ENCODE measurements at regions not wholly inside any gene's neighbourhood (a gene's known extent, or its start where the extent isn't known, plus 50 kb on each side); places are given as distances from the start of the nearest gene placed in this dataset.
"Not testable (repeated sequence)": the region's sequence is repeated elsewhere in the genome, so short reads cannot be mapped to it uniquely, and the experiment has no call there.

DNA sequence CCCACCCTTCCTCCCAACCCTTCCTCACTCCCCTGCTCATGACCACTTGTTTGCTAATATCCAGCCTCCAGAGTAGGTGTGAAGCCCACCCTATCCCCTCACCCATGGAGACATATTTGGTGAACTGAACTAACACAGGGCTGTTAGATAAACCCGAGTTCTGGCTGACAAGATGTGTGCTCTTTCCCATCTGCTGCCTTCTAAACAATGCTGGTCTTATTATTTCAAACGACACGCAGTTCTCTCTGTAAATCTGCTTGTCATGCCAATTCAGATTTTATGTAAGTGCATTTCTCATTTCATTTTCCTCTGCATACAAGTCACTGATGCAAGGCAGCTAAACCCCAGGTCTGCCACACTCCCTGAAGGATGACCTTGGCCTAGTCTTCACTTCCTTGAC lies 343.0 kb upstream of the CDH5 start:
- ChIA-PET POLR2A (no interaction called here), CTCF (interaction anchor here (0.6 kb wide), 1 partner anchor 321 kb away, joined by 3 read pairs; no protein-coding TSS in a partner anchor)
- TF ChIP-seq BHLHE40 (IDR thresholded peaks at IDR 0.05; ENCODE audit: borderline replicate concordance) (no peak), FOXA1 (IDR thresholded peaks at IDR 0.05) (no peak), ELF4 (IDR thresholded peaks at IDR 0.05) (no peak), FOXM1 (IDR thresholded peaks at IDR 0.05; ENCODE audit: borderline replicate concordance) (no peak), ARNT (IDR thresholded peaks at IDR 0.05) (no peak), L3MBTL2 (conservative IDR thresholded peaks at IDR 0.05) (no peak), LEF1 (IDR thresholded peaks at IDR 0.05; ENCODE audit: borderline replicate concordance) (no peak), NFRKB (IDR thresholded peaks at IDR 0.05) (no peak), CTBP1 (IDR thresholded peaks at IDR 0.05; ENCODE audit: borderline replicate concordance) (no peak), TARDBP (IDR thresholded peaks at IDR 0.05) (no peak), FOXK2 (IDR thresholded peaks at IDR 0.05) (no peak), SP1 (IDR thresholded peaks at IDR 0.05) (no peak), ZNF384 (IDR thresholded peaks at IDR 0.05) (no peak), HDGF (IDR thresholded peaks at IDR 0.05; ENCODE audit: borderline replicate concordance) (no peak), SUZ12 (IDR thresholded peaks at IDR 0.05) (no peak)
- TF ChIP-seq, protein P1, sequence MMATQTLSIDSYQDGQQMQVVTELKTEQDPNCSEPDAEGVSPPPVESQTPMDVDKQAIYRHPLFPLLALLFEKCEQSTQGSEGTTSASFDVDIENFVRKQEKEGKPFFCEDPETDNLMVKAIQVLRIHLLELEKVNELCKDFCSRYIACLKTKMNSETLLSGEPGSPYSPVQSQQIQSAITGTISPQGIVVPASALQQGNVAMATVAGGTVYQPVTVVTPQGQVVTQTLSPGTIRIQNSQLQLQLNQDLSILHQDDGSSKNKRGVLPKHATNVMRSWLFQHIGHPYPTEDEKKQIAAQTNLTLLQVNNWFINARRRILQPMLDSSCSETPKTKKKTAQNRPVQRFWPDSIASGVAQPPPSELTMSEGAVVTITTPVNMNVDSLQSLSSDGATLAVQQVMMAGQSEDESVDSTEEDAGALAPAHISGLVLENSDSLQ (IDR thresholded peaks at IDR 0.05): no peak
- no peak for DNase-seq (ENCODE audit: extremely low spot score)

DNA sequence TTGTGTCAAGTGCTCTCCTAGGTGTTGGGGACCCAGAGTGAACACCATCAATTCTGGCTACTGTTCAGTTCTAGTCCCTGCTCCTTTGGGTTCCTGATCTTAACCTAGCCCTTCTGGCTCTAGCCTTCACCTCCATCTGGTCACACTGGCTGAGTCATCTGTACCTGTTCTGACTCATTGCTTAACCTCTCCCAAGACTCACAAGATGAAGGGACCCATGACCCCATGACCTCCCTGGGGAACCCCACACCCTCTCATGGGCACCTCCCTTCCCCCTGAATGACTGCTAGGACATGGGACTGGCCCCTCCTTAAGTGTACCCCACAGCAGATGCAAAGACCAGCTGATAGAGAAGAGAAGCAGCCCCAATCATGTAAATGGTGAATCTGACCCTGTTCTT lies 345.8 kb upstream of the CDH5 start:
- ChIA-PET POLR2A (no interaction called here), CTCF (no interaction called here)
- TF ChIP-seq, protein P1 (IDR thresholded peaks at IDR 0.05): no peak
- DNase-seq (ENCODE audit: extremely low spot score): no peak

DNA sequence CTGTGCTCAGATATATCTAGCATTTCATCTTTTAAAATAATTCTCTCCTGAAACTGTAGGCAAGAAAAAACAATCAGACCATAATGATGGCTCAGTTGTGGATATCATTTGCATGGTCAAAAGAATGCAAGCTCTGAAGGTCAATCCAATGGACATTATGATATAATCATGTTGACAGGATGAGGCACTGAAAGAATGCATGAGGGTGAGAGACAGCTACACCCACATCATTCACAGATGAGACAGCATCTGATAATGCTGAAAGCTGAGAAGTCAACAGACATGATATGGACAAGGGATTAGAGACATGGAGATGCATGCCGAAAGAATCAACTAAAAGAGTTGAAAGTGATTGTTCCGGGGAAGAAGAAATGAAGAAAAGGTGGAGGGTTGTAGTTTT lies 346.4 kb upstream of the CDH5 start:
- no peak for DNase-seq (ENCODE audit: extremely low spot score)
- POLR2A ChIA-PET: no interaction called here
- no peak for TF ChIP-seq FOXK2 (IDR thresholded peaks at IDR 0.05)
- no peak for TF ChIP-seq ARNT (IDR thresholded peaks at IDR 0.05)
- no peak for TF ChIP-seq SP1 (IDR thresholded peaks at IDR 0.05)
- TF ChIP-seq ELF4 (IDR thresholded peaks at IDR 0.05): no peak
- TF ChIP-seq FOXA1 (IDR thresholded peaks at IDR 0.05): no peak
- TF ChIP-seq HDGF (IDR thresholded peaks at IDR 0.05; ENCODE audit: borderline replicate concordance): no peak
- no peak for TF ChIP-seq LEF1 (IDR thresholded peaks at IDR 0.05; ENCODE audit: borderline replicate concordance)
- no peak for TF ChIP-seq SUZ12 (IDR thresholded peaks at IDR 0.05)
- TF ChIP-seq ZNF384 (IDR thresholded peaks at IDR 0.05): no peak
- TF ChIP-seq, protein P1 (IDR thresholded peaks at IDR 0.05): no peak
- TF ChIP-seq BHLHE40 (IDR thresholded peaks at IDR 0.05; ENCODE audit: borderline replicate concordance): no peak
- TF ChIP-seq NFRKB (IDR thresholded peaks at IDR 0.05): no peak
- TF ChIP-seq FOXM1 (IDR thresholded peaks at IDR 0.05; ENCODE audit: borderline replicate concordance): no peak
- TF ChIP-seq CTBP1 (IDR thresholded peaks at IDR 0.05; ENCODE audit: borderline replicate concordance): no peak
- TF ChIP-seq TARDBP (IDR thresholded peaks at IDR 0.05): no peak
- TF ChIP-seq L3MBTL2 (conservative IDR thresholded peaks at IDR 0.05): no peak
- CTCF ChIA-PET: interaction anchor here (0.8 kb wide), 1 partner anchor 101 kb away, joined by 3 read pairs; no protein-coding TSS in a partner anchor

DNA sequence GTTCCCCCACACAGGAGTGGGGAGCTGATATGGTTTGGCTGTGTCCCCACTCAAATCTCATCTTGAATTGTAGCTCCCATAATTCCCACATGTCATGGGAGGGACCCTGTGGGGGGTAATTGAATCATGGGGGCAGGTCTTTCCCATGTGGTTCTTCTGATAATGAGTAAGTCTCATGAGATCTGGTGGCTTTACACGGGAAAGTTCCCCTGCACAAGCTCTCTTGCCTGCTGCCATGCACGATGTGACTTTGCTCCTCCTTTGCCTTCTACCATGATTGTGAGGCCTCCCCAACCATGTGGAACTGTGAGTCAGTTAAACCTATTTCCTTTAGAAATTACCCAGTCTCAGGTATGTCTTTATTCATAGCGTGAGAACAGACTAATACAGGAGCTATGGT lies 347.0 kb upstream of the CDH5 start:
- POLR2A ChIA-PET: not testable (repeated sequence)
- CTCF ChIA-PET: interaction anchor here (0.8 kb wide), 1 partner anchor 101 kb away, joined by 3 read pairs; no protein-coding TSS in a partner anchor

DNA sequence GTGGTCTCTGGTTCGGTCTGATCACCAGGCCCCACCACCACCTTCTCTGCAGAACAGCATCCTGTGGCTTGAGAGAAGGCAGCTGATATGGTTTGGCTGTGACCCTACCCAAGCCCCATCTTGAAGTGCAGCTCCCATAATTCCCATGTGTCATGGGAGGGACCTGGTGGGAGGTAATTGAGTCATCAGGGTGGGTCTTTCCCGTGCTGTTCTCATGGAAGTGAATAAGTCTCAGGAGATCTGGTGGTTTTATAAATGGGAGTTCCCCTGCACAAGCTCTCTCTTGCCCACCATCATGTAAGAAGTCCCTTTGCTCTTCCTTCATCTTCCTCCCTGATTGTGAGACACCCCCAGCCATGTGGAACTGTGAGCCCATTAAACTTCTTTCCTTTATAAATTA lies 352.3 kb upstream of the CDH5 start:
- no peak for DNase-seq (ENCODE audit: extremely low spot score)
- ChIA-PET POLR2A (no interaction called here), CTCF (no interaction called here)
- TF ChIP-seq ARNT (IDR thresholded peaks at IDR 0.05): no peak
- TF ChIP-seq, protein P1 (IDR thresholded peaks at IDR 0.05): no peak
- TF ChIP-seq FOXA1 (IDR thresholded peaks at IDR 0.05): no peak

More for the DNA sequence above, 347.0 kb upstream of the CDH5 start:
- DNase-seq (ENCODE audit: extremely low spot score): not testable (repeated sequence)

DNA sequence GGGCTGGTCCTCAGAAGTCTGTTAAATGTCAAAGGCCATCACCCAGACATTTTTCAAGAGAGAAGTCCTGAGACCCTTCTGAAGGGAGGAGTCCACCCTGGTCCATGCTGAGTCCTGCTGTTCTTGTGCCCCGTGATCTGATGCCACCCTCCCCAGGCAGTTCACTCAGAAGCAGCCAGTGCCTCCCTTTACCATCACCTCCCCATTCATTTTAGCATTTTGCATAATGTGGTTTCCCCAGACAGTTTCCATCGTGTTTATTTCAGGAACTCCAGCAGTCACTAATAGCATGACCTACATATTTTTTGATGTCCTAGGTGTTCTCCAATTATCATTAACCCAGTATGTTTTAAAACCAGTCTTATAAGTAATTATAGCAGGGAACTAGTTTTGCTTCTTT lies 353.0 kb upstream of the CDH5 start:
- no peak for TF ChIP-seq NFRKB (IDR thresholded peaks at IDR 0.05)
- no peak for TF ChIP-seq HDGF (IDR thresholded peaks at IDR 0.05; ENCODE audit: borderline replicate concordance)
- TF ChIP-seq ZNF384 (IDR thresholded peaks at IDR 0.05): no peak
- TF ChIP-seq LEF1 (IDR thresholded peaks at IDR 0.05; ENCODE audit: borderline replicate concordance): no peak
- no peak for TF ChIP-seq FOXK2 (IDR thresholded peaks at IDR 0.05)
- TF ChIP-seq SP1 (IDR thresholded peaks at IDR 0.05): no peak
- POLR2A ChIA-PET: no interaction called here
- no peak for DNase-seq (ENCODE audit: extremely low spot score)
- CTCF ChIA-PET: no interaction called here

DNA sequence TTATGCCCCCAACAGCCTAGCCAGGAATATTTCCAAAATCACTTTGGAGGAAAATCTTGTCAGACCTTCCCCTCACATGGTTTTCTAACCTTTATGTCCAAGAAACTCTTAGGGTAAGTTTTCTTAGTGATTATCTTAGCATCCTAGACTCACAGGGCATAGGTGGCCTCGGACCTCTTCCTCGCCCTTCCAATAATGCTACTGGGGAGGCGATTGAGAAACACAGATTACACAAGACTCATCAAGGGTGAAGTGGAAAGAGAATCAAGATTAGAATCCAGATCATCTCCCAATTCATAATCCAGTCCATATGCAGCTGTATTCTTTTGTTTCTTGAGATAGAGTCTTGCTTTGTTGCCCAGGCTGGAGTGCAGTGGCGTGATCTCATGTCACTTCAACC lies 358.4 kb upstream of the CDH5 start:
- no peak for DNase-seq (ENCODE audit: extremely low spot score)
- ChIA-PET POLR2A (no interaction called here), CTCF (no interaction called here)
- no peak for TF ChIP-seq CTBP1 (IDR thresholded peaks at IDR 0.05; ENCODE audit: borderline replicate concordance)
- no peak for TF ChIP-seq SUZ12 (IDR thresholded peaks at IDR 0.05)
- no peak for TF ChIP-seq SP1 (IDR thresholded peaks at IDR 0.05)
- no peak for TF ChIP-seq HDGF (IDR thresholded peaks at IDR 0.05; ENCODE audit: borderline replicate concordance)
- no peak for TF ChIP-seq TARDBP (IDR thresholded peaks at IDR 0.05)
- TF ChIP-seq ZNF384 (IDR thresholded peaks at IDR 0.05): no peak
- TF ChIP-seq FOXM1 (IDR thresholded peaks at IDR 0.05; ENCODE audit: borderline replicate concordance): no peak
- no peak for TF ChIP-seq NFRKB (IDR thresholded peaks at IDR 0.05)
- TF ChIP-seq, protein P1 (IDR thresholded peaks at IDR 0.05): no peak
- TF ChIP-seq FOXA1 (IDR thresholded peaks at IDR 0.05): no peak
- no peak for TF ChIP-seq BHLHE40 (IDR thresholded peaks at IDR 0.05; ENCODE audit: borderline replicate concordance)
- no peak for TF ChIP-seq ELF4 (IDR thresholded peaks at IDR 0.05)

All from HEK293T (cell line).